CD4-positive, CD25-positive, alpha-beta regulatory T cell (primary cell): ENCODE measurements at regions not wholly inside any gene's neighbourhood (a gene's known extent, or its start where the extent isn't known, plus 50 kb on each side); places are given as distances from the start of the nearest gene placed in this dataset.

ENCODE experiments used
- ATAC-seq, 2 donors: fragments of 150-1000 bp; cut with Tn5 transposase; one replicate each; pipeline ENCODE4 v1.10.0; 2021; ENCODE audit warnings: low read depth in 2 of 2, moderate number of reproducible peaks in 2 of 2, moderate library complexity in 1 of 2
- DNase-seq, 3 donors: peaks; one replicate each; pipeline versions ENCODE4 v3.0.0 to v3.0.0-alpha.2; 2012 to 2022; ENCODE audit warnings: mixed read lengths in 1 of 3
- H3K27ac ChIP-seq: one replicate; pipeline ENCODE4 v1.7.0; 2013; ENCODE audit warnings: mild to moderate bottlenecking, low read length; ENCODE audit not compliant: insufficient read depth, poor library complexity, severe bottlenecking
- H3K27me3 ChIP-seq: one replicate; pipeline ENCODE4 v1.7.0; 2013; ENCODE audit warnings: low read length; ENCODE audit not compliant: control insufficient read depth, insufficient read depth
- H3K36me3 ChIP-seq: one replicate; pipeline ENCODE4 v1.7.0; 2013; ENCODE audit warnings: mild to moderate bottlenecking, low read length, moderate library complexity; ENCODE audit not compliant: control insufficient read depth, insufficient read depth
- H3K4me1 ChIP-seq: 2 replicates; pipeline ENCODE4 v1.7.0; 2013; ENCODE audit warnings: mild to moderate bottlenecking, low read length; ENCODE audit not compliant: insufficient read depth, control insufficient read depth, poor library complexity, severe bottlenecking
- H3K4me3 ChIP-seq: one replicate; pipeline ENCODE4 v1.7.0; 2013; ENCODE audit warnings: low read depth, mild to moderate bottlenecking, low read length, moderate library complexity
- H3K9me3 ChIP-seq, 2 experiments: 1 replicate in 1 of 2; 2 replicates in 1 of 2; pipeline ENCODE4 v1.7.0; 2013; ENCODE audit warnings: low read length in 2 of 2, mild to moderate bottlenecking in 1 of 2, moderate library complexity in 1 of 2; ENCODE audit not compliant: control insufficient read depth in 2 of 2
- H3K27ac Mint-ChIP-seq, 3 donors: one replicate each; pipeline ENCODE4 v1.8.0; 2020 to 2022; ENCODE audit warnings: mild to moderate bottlenecking in 3 of 3, mixed read lengths in 3 of 3, moderate library complexity in 2 of 3
- H3K27me3 Mint-ChIP-seq: one replicate; pipeline ENCODE4 v1.8.0; 2022; ENCODE audit warnings: mild to moderate bottlenecking, mixed read lengths
- H3K36me3 Mint-ChIP-seq: one replicate; pipeline ENCODE4 v1.8.0; 2020; ENCODE audit warnings: mixed read lengths
- H3K4me1 Mint-ChIP-seq, 4 donors: one replicate each; pipeline ENCODE4 v1.8.0; 2020 to 2022; ENCODE audit warnings: mixed read lengths in 4 of 4, mild to moderate bottlenecking in 1 of 4
- H3K4me3 Mint-ChIP-seq, 4 donors: one replicate each; pipeline ENCODE4 v1.8.0; 2020 to 2022; ENCODE audit warnings: mild to moderate bottlenecking in 4 of 4, mixed read lengths in 4 of 4, moderate library complexity in 3 of 4
- H3K9me3 Mint-ChIP-seq, 7 donors: one replicate each; pipeline ENCODE4 v1.8.0; 2020 to 2022; ENCODE audit warnings: mixed read lengths in 7 of 7, mild to moderate bottlenecking in 3 of 7, moderate library complexity in 2 of 7

DNA sequence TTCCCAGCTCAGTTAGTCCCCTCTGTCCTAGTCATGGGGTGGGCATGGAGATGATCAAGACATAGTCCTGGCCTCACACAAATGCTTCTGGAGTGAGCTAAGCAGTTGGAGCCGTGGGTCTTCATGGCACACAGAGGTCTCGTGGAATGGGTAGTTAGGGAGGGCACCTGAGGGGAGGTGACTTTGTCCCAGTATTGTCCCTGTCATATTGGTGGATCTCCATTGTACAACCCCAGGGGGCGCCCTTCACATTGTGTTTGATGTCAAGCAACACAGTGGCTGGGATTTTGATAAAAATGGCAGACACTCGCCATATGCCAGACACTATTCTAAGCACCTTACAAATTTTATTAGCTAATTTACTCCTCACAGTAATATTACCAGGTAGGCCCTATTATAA is 175.4 kb upstream of the LHX5 start:
- ATAC-seq = no peak
- Mint-ChIP-seq H3K4me1 (no peaks in the 10 kb centered on the region), H3K4me3 (no peak overlapping the region), H3K27ac (no peak overlapping the region), H3K36me3 (no peaks in the 10 kb centered on the region), H3K9me3 (peaks cover 0 to 10% (median 0%) of the 10 kb centered on the region in 7 donors), H3K27me3 (peaks cover 20% of the 10 kb centered on the region)
- DNase-seq = no peak
- Histone ChIP-seq H3K27ac (no peak overlapping the region), H3K27me3 (no peaks in the 10 kb centered on the region), H3K4me1 (no peaks in the 10 kb centered on the region), H3K4me3 (no peak overlapping the region), H3K9me3 (no peaks in the 10 kb centered on the region), H3K36me3 (no peaks in the 10 kb centered on the region)

DNA sequence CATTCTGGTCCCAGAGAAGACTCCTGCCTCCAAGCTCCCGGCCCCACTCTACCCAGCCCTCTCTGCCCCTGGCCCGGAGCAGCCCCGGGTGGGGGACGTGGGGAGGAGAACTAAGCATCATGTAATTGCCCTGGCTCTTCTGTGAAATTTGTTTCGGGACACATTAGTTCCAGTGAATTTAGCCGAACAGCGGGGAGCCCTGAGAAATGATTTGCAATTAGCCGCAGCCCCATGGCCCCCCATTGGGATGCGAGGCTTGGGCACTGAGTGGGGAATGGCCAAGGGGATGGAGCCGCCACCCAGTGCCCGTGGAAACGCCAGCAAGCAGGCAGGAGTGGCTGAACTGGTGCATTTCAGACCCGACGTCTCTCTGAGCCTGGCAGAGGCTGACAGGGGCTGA is 173.9 kb upstream of the LHX5 start:
- H3K27me3 Mint-ChIP-seq = peaks cover 20% of the 10 kb centered on the region
- H3K4me1 ChIP-seq = no peaks in the 10 kb centered on the region
- no peaks in the 10 kb centered on the region for H3K36me3 ChIP-seq
- H3K27ac Mint-ChIP-seq = no peak overlapping the region
- H3K4me3 Mint-ChIP-seq = no peak overlapping the region
- DNase-seq = no peak
- H3K36me3 Mint-ChIP-seq = no peaks in the 10 kb centered on the region
- peaks cover 0 to 10% (median 0%) of the 10 kb centered on the region in 7 donors for H3K9me3 Mint-ChIP-seq
- no peak for ATAC-seq
- no peaks in the 10 kb centered on the region for H3K27me3 ChIP-seq
- H3K4me3 ChIP-seq = no peak overlapping the region
- no peak overlapping the region for H3K27ac ChIP-seq
- no peaks in the 10 kb centered on the region for H3K4me1 Mint-ChIP-seq
- no peaks in the 10 kb centered on the region for H3K9me3 ChIP-seq

DNA sequence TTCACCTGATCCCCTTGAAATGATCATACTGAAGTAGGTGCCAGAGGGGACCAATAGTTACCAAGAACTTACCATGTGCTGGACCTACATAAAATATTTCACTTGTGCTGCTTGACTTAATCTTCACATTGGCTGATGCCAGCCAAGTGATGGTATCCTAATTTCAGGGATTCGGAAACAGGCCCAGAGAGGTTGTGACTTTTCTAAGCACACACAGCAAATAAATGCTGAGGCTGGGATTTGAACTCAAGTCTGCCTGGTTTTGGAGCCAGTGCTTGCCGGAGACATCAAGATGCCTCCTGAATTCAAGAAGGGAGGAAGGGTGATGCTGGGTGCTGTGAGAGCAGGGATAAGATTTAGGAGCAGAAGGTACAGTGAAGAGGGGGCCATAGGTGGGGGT is 173.5 kb upstream of the LHX5 start:
- Mint-ChIP-seq H3K27ac (no peak overlapping the region), H3K36me3 (no peaks in the 10 kb centered on the region), H3K27me3 (peaks cover 20% of the 10 kb centered on the region), H3K9me3 (peaks cover 0 to 10% (median 0%) of the 10 kb centered on the region in 7 donors), H3K4me3 (no peak overlapping the region), H3K4me1 (no peaks in the 10 kb centered on the region)
- no peak overlapping the region for H3K4me3 ChIP-seq
- DNase-seq = no peak
- no peaks in the 10 kb centered on the region for H3K4me1 ChIP-seq
- H3K27me3 ChIP-seq = no peaks in the 10 kb centered on the region
- ATAC-seq = no peak
- no peak overlapping the region for H3K27ac ChIP-seq
- H3K9me3 ChIP-seq = no peaks in the 10 kb centered on the region
- H3K36me3 ChIP-seq = no peaks in the 10 kb centered on the region

DNA sequence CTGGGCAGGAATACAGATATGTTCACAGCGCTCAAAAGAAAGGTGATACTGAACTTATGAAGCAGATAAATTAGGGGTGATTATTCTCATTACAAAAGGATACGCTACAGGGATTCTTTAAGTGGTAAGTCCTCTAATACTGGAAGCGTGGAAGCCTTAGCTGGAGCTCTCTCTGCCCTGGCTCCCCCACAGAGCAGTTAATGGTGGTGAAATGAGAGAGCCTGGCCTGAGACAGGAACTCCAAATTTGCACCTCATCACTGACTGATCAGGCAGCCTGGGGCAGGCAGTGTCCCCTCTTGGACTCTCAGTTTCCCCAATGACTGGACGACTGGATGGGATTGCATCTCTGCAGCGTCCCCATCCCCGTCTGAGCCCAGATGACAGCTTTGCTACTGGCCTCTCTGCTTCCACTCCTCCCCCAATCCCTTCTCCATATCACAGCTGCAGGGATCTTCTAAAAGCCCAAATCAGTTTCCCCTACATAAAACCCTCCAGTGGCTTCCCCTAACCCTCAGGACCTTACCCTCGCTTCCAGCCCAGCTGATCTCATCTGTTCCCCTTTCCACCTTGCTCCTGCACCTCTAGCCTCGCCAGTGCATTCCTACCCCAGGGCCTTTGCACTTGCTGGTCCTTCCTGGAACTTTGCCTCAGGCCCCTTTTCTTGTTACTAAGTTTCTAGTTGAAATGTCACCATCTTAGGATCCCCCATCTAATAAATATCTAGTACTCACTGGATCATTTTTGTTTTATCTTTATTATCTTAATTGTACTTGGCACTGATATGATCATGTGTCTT is 171.7 kb upstream of the LHX5 start:
- H3K27me3 ChIP-seq = no peaks in the 10 kb centered on the region
- Mint-ChIP-seq H3K36me3 (no peaks in the 10 kb centered on the region), H3K27me3 (peaks cover 26% of the 10 kb centered on the region), H3K4me3 (no peak overlapping the region), H3K9me3 (peaks cover 0 to 10% (median 0%) of the 10 kb centered on the region in 7 donors), H3K27ac (peak overlapping the region in 1 of 3 donors; percentile 48), H3K4me1 (peaks cover 0 to 3% (median 0%) of the 10 kb centered on the region in 4 donors)
- no peaks in the 10 kb centered on the region for H3K36me3 ChIP-seq
- no peaks in the 10 kb centered on the region for H3K9me3 ChIP-seq
- ATAC-seq (no peak), DNase-seq (no peak)
- no peaks in the 10 kb centered on the region for H3K4me1 ChIP-seq
- H3K4me3 ChIP-seq = no peak overlapping the region
- no peak overlapping the region for H3K27ac ChIP-seq

DNA sequence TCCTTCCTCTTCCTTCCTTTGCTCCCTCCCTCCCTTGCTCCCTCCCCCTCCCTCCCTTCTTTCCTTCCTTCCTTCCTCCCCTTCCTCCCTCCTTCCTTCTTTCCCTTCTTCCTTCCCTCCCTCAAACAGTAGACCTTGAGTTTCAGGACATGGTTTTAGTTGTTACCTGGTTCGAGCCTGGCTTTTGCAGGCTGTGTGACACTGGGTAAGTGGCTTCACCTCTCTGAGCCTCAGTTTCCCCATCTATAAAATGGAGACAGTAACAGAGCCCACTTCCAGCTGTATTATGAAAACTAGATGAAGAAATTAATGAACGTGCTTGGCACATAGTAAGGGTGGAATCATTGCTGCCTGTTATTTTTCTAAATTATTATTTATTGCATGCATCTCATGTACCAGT is 171.0 kb upstream of the LHX5 start:
- no peaks in the 10 kb centered on the region for H3K4me1 ChIP-seq
- Mint-ChIP-seq H3K27ac (peak overlapping the region in 1 of 3 donors; percentile 52), H3K4me3 (no peak overlapping the region), H3K9me3 (peaks cover 0 to 7% (median 0%) of the 10 kb centered on the region in 7 donors), H3K36me3 (no peaks in the 10 kb centered on the region), H3K27me3 (peaks cover 26% of the 10 kb centered on the region), H3K4me1 (peaks cover 0 to 3% (median 0%) of the 10 kb centered on the region in 4 donors)
- H3K9me3 ChIP-seq = no peaks in the 10 kb centered on the region
- DNase-seq = no peak
- no peaks in the 10 kb centered on the region for H3K36me3 ChIP-seq
- H3K27ac ChIP-seq = no peak overlapping the region
- no peak overlapping the region for H3K4me3 ChIP-seq
- no peak for ATAC-seq
- no peaks in the 10 kb centered on the region for H3K27me3 ChIP-seq

DNA sequence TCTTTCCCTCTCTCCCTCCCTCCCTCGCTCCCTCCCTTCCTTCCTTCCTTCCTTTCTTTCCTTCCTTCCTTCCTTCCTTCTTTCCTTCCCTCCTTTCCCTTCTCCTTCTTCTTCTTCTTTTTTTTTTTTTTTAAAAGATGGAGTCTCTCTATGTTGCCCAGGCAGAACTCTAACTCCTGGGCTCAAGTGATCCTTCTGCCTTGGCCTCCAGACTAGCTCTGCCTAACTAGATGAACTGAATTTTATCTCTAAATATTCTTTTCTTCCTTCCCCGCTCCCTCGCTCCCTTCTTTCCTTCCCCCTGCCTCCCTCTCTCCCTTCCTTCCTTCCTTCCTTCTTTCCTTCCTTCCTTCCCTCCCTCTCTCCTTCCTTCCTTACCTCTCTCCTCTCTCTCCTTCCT is 170.5 kb upstream of the LHX5 start:
- H3K4me1 ChIP-seq = no peaks in the 10 kb centered on the region
- Mint-ChIP-seq H3K4me3 (no peak overlapping the region), H3K36me3 (no peaks in the 10 kb centered on the region), H3K27me3 (peaks cover 26% of the 10 kb centered on the region), H3K27ac (peak overlapping the region in 1 of 3 donors; percentile 52), H3K9me3 (peaks cover 0 to 6% (median 0%) of the 10 kb centered on the region in 7 donors), H3K4me1 (peaks cover 0 to 3% (median 0%) of the 10 kb centered on the region in 4 donors)
- no peak for ATAC-seq
- no peaks in the 10 kb centered on the region for H3K9me3 ChIP-seq
- H3K4me3 ChIP-seq = no peak overlapping the region
- no peaks in the 10 kb centered on the region for H3K36me3 ChIP-seq
- no peaks in the 10 kb centered on the region for H3K27me3 ChIP-seq
- no peak for DNase-seq
- no peak overlapping the region for H3K27ac ChIP-seq

DNA sequence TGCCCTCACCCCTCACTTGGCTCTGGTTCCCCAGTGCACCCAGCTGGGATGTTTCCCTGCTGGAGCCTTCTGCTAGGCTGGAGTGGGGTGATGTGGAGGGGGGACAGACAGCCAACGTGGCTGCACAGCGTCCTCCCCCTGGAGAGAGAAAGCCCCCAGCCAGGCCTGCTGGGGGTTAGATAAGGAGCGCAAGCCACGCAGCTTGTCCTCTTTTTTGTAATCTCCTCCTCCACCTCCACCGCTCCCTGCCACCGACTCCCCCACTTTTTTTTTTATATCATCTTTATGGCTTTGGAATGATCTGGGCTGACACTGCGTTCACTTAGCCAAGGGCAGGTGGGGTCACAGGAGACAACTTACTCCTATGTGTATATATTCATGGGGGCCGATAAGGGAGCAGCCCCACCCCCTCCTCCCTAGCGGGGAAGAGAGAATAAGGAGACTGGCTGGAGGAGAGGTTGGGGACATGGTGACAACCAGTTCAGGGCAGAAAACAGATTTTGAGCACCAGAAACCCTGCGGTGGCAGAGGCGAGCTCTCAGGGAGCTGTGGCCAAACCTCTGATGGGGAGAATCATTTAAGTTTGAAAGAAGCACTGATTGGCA is 169.9 kb upstream of the LHX5 start:
- no peak overlapping the region for H3K4me3 Mint-ChIP-seq
- Histone ChIP-seq H3K4me1 (no peaks in the 10 kb centered on the region), H3K36me3 (no peaks in the 10 kb centered on the region), H3K27me3 (no peaks in the 10 kb centered on the region), H3K27ac (no peak overlapping the region), H3K4me3 (no peak overlapping the region), H3K9me3 (no peaks in the 10 kb centered on the region)
- H3K36me3 Mint-ChIP-seq = no peaks in the 10 kb centered on the region
- H3K27ac Mint-ChIP-seq = no peak overlapping the region
- peaks cover 0 to 4% (median 0%) of the 10 kb centered on the region in 7 donors for H3K9me3 Mint-ChIP-seq
- H3K27me3 Mint-ChIP-seq = peaks cover 26% of the 10 kb centered on the region
- ATAC-seq (no peak), DNase-seq (no peak)
- peaks cover 0 to 3% (median 0%) of the 10 kb centered on the region in 4 donors for H3K4me1 Mint-ChIP-seq

DNA sequence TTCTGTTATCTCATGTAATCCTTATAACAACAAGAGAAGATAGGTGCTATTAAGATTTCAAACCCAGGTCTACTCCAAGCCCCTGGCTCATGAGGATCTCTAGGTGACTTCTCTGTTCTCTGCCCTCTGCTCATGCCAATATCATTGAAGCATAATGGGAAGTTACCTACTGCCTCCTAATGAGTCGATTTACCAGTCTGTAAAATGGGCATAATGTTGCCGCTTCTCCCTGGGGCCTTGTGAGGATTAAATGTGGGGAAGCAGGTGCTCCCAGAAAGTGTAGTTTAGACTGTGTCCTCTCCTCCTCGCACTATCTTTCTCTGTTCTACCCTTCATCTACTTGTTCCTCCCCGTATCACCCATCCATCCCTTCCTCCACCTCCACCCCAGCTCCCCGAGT is 169.2 kb upstream of the LHX5 start:
- Histone ChIP-seq H3K4me1 (no peaks in the 10 kb centered on the region), H3K4me3 (no peak overlapping the region), H3K27ac (no peak overlapping the region), H3K9me3 (no peaks in the 10 kb centered on the region), H3K27me3 (no peaks in the 10 kb centered on the region), H3K36me3 (no peaks in the 10 kb centered on the region)
- Mint-ChIP-seq H3K9me3 (peaks cover 0 to 3% (median 0%) of the 10 kb centered on the region in 7 donors), H3K27me3 (peaks cover 32% of the 10 kb centered on the region), H3K36me3 (no peaks in the 10 kb centered on the region), H3K27ac (no peak overlapping the region), H3K4me1 (peaks cover 0 to 3% (median 0%) of the 10 kb centered on the region in 4 donors), H3K4me3 (no peak overlapping the region)
- no peak for DNase-seq
- ATAC-seq = no peak
